Testis (tissue), 2 donors: ENCODE measurements at regions not wholly inside any gene's neighbourhood (a gene's known extent, or its start where the extent isn't known, plus 50 kb on each side); places are given as distances from the start of the nearest gene placed in this dataset.

Source experiments
- POLR2A ChIP-seq: fragments of 450-650 bp; IDR thresholded peaks from one replicate; pipeline ENCODE4 v1.6.1; 2017; ENCODE audit warnings: antibody characterized with exemption, mild to moderate bottlenecking, moderate library complexity
- TF ChIP-seq, protein P1 (sequence below), 3 experiments: fragments of 450-650 bp in 2 of 3; fragments of 200-600 bp in 1 of 3; sonication (generic) in 1 of 3; IDR thresholded peaks; one replicate each; pipeline ENCODE4 v1.5.1; 2016 to 2019; ENCODE audit warnings: antibody characterized with exemption in 3 of 3, mild to moderate bottlenecking in 2 of 3, moderate library complexity in 1 of 3

DNA sequence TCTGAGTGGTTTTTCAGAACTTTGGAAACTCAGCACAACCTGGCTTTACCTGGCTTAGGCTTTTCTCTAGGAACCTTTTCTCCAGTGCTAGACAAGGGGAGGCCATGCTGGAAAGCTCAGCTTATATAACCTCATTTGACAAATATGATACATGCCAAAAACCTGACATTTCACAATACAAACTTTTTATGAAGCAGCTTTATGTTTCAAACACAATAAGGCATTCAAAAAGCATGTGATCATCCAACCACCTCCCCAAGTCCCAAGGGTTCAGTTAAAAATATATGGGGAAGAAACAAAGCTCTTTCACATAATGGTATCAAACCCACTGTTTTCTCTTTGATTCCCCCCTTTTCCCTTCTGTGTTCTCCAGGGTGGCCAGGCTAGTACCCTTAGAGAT is 63.7 kb downstream of the ZC3H11B start:
- TF ChIP-seq, protein P1, sequence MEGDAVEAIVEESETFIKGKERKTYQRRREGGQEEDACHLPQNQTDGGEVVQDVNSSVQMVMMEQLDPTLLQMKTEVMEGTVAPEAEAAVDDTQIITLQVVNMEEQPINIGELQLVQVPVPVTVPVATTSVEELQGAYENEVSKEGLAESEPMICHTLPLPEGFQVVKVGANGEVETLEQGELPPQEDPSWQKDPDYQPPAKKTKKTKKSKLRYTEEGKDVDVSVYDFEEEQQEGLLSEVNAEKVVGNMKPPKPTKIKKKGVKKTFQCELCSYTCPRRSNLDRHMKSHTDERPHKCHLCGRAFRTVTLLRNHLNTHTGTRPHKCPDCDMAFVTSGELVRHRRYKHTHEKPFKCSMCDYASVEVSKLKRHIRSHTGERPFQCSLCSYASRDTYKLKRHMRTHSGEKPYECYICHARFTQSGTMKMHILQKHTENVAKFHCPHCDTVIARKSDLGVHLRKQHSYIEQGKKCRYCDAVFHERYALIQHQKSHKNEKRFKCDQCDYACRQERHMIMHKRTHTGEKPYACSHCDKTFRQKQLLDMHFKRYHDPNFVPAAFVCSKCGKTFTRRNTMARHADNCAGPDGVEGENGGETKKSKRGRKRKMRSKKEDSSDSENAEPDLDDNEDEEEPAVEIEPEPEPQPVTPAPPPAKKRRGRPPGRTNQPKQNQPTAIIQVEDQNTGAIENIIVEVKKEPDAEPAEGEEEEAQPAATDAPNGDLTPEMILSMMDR (IDR thresholded peaks at IDR 0.05), result no peak
- no peak for TF ChIP-seq POLR2A
